Brain microvascular endothelial cell (primary cell): ENCODE measurements at regions not wholly inside any gene's neighbourhood (a gene's known extent, or its start where the extent isn't known, plus 50 kb on each side); places are given as distances from the start of the nearest gene placed in this dataset.

Experiments
- DNase-seq: peaks from one replicate; pipeline ENCODE4 v3.0.0-alpha.2; 2020
- H3K27ac ChIP-seq: fragments of 250-450 bp; sonication (Bioruptor Pico); 2 replicates; pipeline ENCODE4 v1.5.1; 2020; ENCODE audit warnings: mild to moderate bottlenecking, moderate library complexity
- H3K27me3 ChIP-seq: fragments of 250-450 bp; sonication (Bioruptor Pico); replicated peaks from 2 replicates; pipeline ENCODE4 v1.5.1; 2020; ENCODE audit warnings: mild to moderate bottlenecking
- H3K36me3 ChIP-seq: fragments of 250-450 bp; sonication (Bioruptor Pico); replicated peaks from 2 replicates; pipeline ENCODE4 v1.5.1; 2020; ENCODE audit warnings: mild to moderate bottlenecking
- H3K4me3 ChIP-seq: 2 replicates; pipeline ENCODE4 v1.5.1; 2011; ENCODE audit warnings: low read depth, mild to moderate bottlenecking, control low read depth, low read length, moderate library complexity
- in situ Hi-C: cut with HindIII; loops from 2 replicates; pipeline ENCODE4 v1.10.0; 2017; ENCODE audit warnings: low sequenced_read_pairs, low pct_ligation_motif_present
- TF ChIP-seq, protein P1 (sequence below): IDR thresholded peaks from 2 replicates; pipeline ENCODE4 v1.5.1; 2011; ENCODE audit warnings: low read depth, mild to moderate bottlenecking, moderate library complexity, low read length, control low read depth, inconsistent platforms; ENCODE audit errors: missing control alignments

DNA sequence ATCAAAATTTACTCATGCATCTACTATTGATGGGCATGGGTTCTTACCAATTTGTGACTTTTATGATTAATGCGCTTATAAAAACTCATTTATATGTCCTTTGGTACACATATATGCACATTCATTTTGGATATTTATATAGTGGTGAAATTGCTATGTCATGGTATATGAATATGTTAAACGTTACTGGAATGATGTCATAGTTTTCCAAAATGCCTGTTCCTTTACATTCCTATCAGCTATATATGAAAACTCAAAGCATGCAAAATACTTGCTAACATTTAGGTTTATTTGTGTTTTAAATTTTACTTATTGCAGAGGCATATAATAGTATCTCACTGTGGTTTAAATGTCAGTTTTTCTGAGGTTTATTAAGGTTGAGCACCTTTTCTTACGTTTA lies 1403.1 kb downstream of the HACE1 start:
- Histone ChIP-seq H3K27me3 (no peaks in the 10 kb centered on the region), H3K4me3 (no peak overlapping the region), H3K36me3 (no peaks in the 10 kb centered on the region), H3K27ac (no peak overlapping the region)
- no peak for DNase-seq
- in situ Hi-C loops: no loop called here
- TF ChIP-seq, protein P1, sequence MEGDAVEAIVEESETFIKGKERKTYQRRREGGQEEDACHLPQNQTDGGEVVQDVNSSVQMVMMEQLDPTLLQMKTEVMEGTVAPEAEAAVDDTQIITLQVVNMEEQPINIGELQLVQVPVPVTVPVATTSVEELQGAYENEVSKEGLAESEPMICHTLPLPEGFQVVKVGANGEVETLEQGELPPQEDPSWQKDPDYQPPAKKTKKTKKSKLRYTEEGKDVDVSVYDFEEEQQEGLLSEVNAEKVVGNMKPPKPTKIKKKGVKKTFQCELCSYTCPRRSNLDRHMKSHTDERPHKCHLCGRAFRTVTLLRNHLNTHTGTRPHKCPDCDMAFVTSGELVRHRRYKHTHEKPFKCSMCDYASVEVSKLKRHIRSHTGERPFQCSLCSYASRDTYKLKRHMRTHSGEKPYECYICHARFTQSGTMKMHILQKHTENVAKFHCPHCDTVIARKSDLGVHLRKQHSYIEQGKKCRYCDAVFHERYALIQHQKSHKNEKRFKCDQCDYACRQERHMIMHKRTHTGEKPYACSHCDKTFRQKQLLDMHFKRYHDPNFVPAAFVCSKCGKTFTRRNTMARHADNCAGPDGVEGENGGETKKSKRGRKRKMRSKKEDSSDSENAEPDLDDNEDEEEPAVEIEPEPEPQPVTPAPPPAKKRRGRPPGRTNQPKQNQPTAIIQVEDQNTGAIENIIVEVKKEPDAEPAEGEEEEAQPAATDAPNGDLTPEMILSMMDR: no peak

DNA sequence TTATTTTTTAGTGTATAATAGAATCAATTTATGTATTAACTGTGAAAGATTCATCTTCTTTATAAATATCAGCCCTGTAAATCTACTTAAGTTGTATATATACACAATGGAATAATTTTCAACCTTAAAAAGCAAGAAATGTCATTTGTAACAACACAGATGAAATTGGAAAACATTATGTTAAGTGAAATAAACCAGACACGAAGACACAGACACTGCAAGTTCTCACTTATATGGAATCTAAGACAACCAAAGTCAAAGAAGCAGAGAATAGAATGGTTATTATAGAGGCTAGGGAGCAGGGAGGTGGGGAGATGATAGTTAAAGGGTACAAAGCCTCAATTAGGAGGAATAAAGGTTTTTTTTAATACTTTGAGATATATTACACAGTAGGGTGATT lies 1404.4 kb downstream of the HACE1 start:
- DNase-seq: no peak
- Histone ChIP-seq H3K27me3 (no peaks in the 10 kb centered on the region), H3K36me3 (no peaks in the 10 kb centered on the region), H3K4me3 (no peak overlapping the region), H3K27ac (no peak overlapping the region)
- in situ Hi-C loops: no loop called here
- TF ChIP-seq, protein P1: no peak

DNA sequence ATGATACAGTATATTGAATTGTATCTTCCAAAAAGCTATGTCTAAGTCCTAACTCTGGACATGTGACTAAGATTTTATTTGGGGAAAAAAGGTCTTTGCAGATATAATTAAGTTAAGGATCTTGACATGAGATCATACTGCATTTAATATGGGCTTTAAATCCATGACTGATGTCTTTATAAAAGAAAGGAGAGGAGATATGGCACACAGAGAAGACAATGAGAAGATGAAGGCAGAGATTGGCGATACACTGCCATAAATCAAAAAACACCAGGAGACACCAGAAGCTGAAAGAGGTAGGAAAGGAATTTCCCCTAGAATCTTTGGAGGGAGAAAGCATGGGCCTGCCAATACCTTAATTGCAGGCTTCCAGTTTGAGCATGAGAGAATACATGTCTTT lies 1450.2 kb downstream of the HACE1 start:
- Histone ChIP-seq H3K27ac (no peak overlapping the region), H3K36me3 (no peaks in the 10 kb centered on the region), H3K4me3 (no peak overlapping the region), H3K27me3 (no peaks in the 10 kb centered on the region)
- no peak for DNase-seq
- TF ChIP-seq, protein P1: no peak
- in situ Hi-C loops: no loop called here

DNA sequence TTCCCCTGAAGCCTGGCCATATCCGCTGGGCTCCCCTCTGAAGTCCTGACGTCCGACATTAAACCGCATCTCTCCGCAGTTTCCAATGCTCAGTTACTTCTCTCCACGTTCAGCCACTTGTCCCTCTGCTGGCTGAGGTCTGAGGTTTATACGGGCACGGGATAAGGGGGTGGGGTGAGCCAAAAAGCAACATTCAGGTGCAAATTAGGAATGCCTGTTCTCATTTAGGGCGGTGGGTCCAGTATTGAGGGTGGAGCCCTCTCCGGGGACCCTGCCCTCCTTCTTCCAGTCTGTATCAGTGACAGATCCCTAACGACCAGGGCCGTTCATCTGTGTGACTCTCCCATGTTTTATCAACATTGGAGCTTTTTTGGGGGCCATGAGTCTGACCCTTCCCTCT lies 1454.4 kb downstream of the HACE1 start:
- TF ChIP-seq, protein P1: no peak
- no peak overlapping the region for H3K27ac ChIP-seq
- DNase-seq: no peak
- no peaks in the 10 kb centered on the region for H3K36me3 ChIP-seq
- in situ Hi-C loops: no loop called here
- no peaks in the 10 kb centered on the region for H3K27me3 ChIP-seq
- H3K4me3 ChIP-seq: no peak overlapping the region

DNA sequence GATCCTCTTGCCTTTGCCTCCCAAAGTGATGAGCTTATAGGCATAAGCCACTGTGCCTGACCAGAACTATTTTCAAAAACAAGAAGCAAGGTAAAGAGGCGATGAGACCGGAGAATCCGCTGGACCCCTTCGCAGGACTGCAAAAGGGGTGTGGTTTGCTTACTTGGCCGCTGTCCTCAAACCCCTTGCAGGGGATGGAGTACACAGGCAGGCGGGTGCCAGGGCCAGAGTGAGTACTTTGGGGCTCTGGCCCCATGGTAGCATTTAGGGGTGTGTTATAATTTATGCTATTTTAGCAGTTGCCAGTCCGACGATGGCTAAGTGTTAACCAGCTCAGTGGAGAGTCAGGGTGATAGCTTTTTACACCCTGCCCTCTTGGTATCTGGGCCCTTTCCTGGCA lies 1454.9 kb downstream of the HACE1 start:
- Histone ChIP-seq H3K27ac (no peak overlapping the region), H3K36me3 (no peaks in the 10 kb centered on the region), H3K4me3 (no peak overlapping the region), H3K27me3 (no peaks in the 10 kb centered on the region)
- no peak for DNase-seq
- in situ Hi-C loops: no loop called here
- TF ChIP-seq, protein P1: no peak

DNA sequence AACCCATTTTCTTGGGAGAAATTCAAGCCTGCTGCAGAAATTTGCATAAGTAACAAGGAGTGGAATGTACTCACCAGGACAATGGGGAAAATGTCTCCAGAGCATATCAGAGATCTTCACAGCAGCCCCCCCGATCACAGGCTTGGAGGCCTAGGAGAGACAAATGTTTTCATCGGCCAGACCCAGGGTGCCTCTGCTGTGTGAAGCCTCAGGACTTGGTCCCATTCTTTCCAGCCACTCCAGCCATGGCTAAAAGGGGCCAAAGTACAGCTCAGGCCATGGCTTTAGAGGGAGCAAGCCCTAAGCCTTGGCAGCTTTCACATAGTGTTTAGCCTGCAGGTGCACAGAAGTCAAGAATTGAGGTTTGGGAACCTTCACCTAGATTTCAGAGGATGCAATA lies 1463.0 kb downstream of the HACE1 start:
- Histone ChIP-seq H3K27ac (no peak overlapping the region), H3K36me3 (no peaks in the 10 kb centered on the region), H3K4me3 (no peak overlapping the region), H3K27me3 (no peaks in the 10 kb centered on the region)
- DNase-seq: no peak
- in situ Hi-C loops: no loop called here
- TF ChIP-seq, protein P1: no peak
